Activated T-cell treated with anti-CD3 and anti-CD28 coated beads, Interleukin-2, amount 50 U/mL, for 4 hours (primary cell): ENCODE measurements at regions not wholly inside any gene's neighbourhood (a gene's known extent, or its start where the extent isn't known, plus 50 kb on each side); places are given as distances from the start of the nearest gene placed in this dataset.
"Not testable (repeated sequence)": the region's sequence is repeated elsewhere in the genome, so short reads cannot be mapped to it uniquely, and the experiment has no call there.

Source experiments
- ATAC-seq, 2 donors: fragments of 200-7000 bp; cut with Tn5 transposase; one replicate each; pipeline ENCODE4 v1.10.0; 2021
- DNase-seq: peaks from one replicate; pipeline ENCODE4 v3.0.0-alpha.2; 2020
- H3K27me3 Mint-ChIP-seq: one replicate; pipeline ENCODE4 v1.8.0; 2021; ENCODE audit warnings: low read depth, mixed read lengths
- H3K36me3 Mint-ChIP-seq: one replicate; pipeline ENCODE4 v1.8.0; 2022; ENCODE audit warnings: mixed read lengths; ENCODE audit not compliant: insufficient read depth
- H3K4me1 Mint-ChIP-seq: one replicate; pipeline ENCODE4 v1.8.0; 2021; ENCODE audit warnings: low read depth, mixed read lengths
- H3K4me3 Mint-ChIP-seq: one replicate; pipeline ENCODE4 v1.8.0; 2021; ENCODE audit warnings: mild to moderate bottlenecking, moderate library complexity, mixed read lengths
- H3K9me3 Mint-ChIP-seq: one replicate; pipeline ENCODE4 v1.8.0; 2021; ENCODE audit warnings: mixed read lengths

GRCh38 chr5:21484498-21484889 is 1368.7 kb downstream of the CDH12 start:
- ATAC-seq, H3K4me1 Mint-ChIP-seq, H3K4me3 Mint-ChIP-seq, H3K9me3 Mint-ChIP-seq, DNase-seq, H3K27me3 Mint-ChIP-seq: not testable (repeated sequence)
- peaks cover 18% of the 10 kb centered on the region for H3K36me3 Mint-ChIP-seq

GRCh38 chr5:21483790-21484497 is 1369.2 kb downstream of the CDH12 start:
- not testable (repeated sequence) for H3K4me3 Mint-ChIP-seq, H3K4me1 Mint-ChIP-seq, H3K9me3 Mint-ChIP-seq, ATAC-seq, DNase-seq, H3K27me3 Mint-ChIP-seq
- H3K36me3 Mint-ChIP-seq = peaks cover 21% of the 10 kb centered on the region

GRCh38 chr5:21482983-21483650 is 1370.0 kb downstream of the CDH12 start:
- ATAC-seq, H3K9me3 Mint-ChIP-seq, H3K4me3 Mint-ChIP-seq, H3K4me1 Mint-ChIP-seq, DNase-seq, H3K27me3 Mint-ChIP-seq: not testable (repeated sequence)
- peaks cover 23% of the 10 kb centered on the region for H3K36me3 Mint-ChIP-seq

GRCh38 chr5:21482522-21482921 is 1370.6 kb downstream of the CDH12 start:
- not testable (repeated sequence) for DNase-seq, H3K27me3 Mint-ChIP-seq, ATAC-seq, H3K4me3 Mint-ChIP-seq, H3K4me1 Mint-ChIP-seq, H3K9me3 Mint-ChIP-seq
- peaks cover 23% of the 10 kb centered on the region for H3K36me3 Mint-ChIP-seq

- H3K9me3 Mint-ChIP-seq, ATAC-seq, H3K4me3 Mint-ChIP-seq, H3K4me1 Mint-ChIP-seq, DNase-seq, H3K27me3 Mint-ChIP-seq: not testable (repeated sequence)
- peaks cover 23% of the 10 kb centered on the region for H3K36me3 Mint-ChIP-seq
These were observed 1371.5 kb downstream of the CDH12 start for GRCh38 chr5:21481320-21482270.

GRCh38 chr5:21480054-21480453 is 1373.1 kb downstream of the CDH12 start:
- H3K36me3 Mint-ChIP-seq = peaks cover 21% of the 10 kb centered on the region
- H3K4me1 Mint-ChIP-seq, H3K9me3 Mint-ChIP-seq, H3K4me3 Mint-ChIP-seq, DNase-seq, H3K27me3 Mint-ChIP-seq, ATAC-seq: not testable (repeated sequence)

- not testable (repeated sequence) for DNase-seq
These were observed 1379.2 kb downstream of the CDH12 start for GRCh38 chr5:21473981-21474380.

GRCh38 chr5:21473436-21473835 is 1379.7 kb downstream of the CDH12 start:
- not testable (repeated sequence) for H3K9me3 Mint-ChIP-seq, H3K4me1 Mint-ChIP-seq, H3K27me3 Mint-ChIP-seq, H3K4me3 Mint-ChIP-seq, ATAC-seq, H3K36me3 Mint-ChIP-seq, DNase-seq

More at GRCh38 chr5:21473981-21474380, 1379.2 kb downstream of the CDH12 start:
- peaks cover 12% of the 10 kb centered on the region for H3K36me3 Mint-ChIP-seq
- not testable (repeated sequence) for H3K27me3 Mint-ChIP-seq, H3K4me3 Mint-ChIP-seq, H3K9me3 Mint-ChIP-seq, H3K4me1 Mint-ChIP-seq
- peak in 1 of 2 donors; percentile 23 for ATAC-seq

GRCh38 chr5:21471691-21472090 is 1381.5 kb downstream of the CDH12 start:
- not testable (repeated sequence) for H3K9me3 Mint-ChIP-seq, DNase-seq, H3K4me1 Mint-ChIP-seq, H3K4me3 Mint-ChIP-seq, H3K27me3 Mint-ChIP-seq, ATAC-seq
- H3K36me3 Mint-ChIP-seq = peaks cover 11% of the 10 kb centered on the region

GRCh38 chr5:21469523-21470101 is 1383.5 kb downstream of the CDH12 start:
- not testable (repeated sequence) for DNase-seq, H3K4me1 Mint-ChIP-seq, ATAC-seq, H3K4me3 Mint-ChIP-seq, H3K9me3 Mint-ChIP-seq, H3K27me3 Mint-ChIP-seq
- peaks cover 16% of the 10 kb centered on the region for H3K36me3 Mint-ChIP-seq

GRCh38 chr5:21467544-21467943 is 1385.6 kb downstream of the CDH12 start:
- not testable (repeated sequence) for H3K27me3 Mint-ChIP-seq, H3K4me1 Mint-ChIP-seq, DNase-seq, H3K9me3 Mint-ChIP-seq, H3K4me3 Mint-ChIP-seq, ATAC-seq
- H3K36me3 Mint-ChIP-seq = peaks cover 12% of the 10 kb centered on the region

GRCh38 chr5:21459744-21460073 is 1393.4 kb downstream of the CDH12 start:
- H3K36me3 Mint-ChIP-seq, H3K27me3 Mint-ChIP-seq, H3K9me3 Mint-ChIP-seq, ATAC-seq, H3K4me1 Mint-ChIP-seq, DNase-seq: not testable (repeated sequence)
- H3K4me3 Mint-ChIP-seq = peak overlapping the region; percentile 92

- ATAC-seq (no peak), DNase-seq (no peak)
- Mint-ChIP-seq H3K36me3 (no peaks in the 10 kb centered on the region), H3K4me1 (no peaks in the 10 kb centered on the region), H3K27me3 (peaks cover 20% of the 10 kb centered on the region), H3K4me3 (no peak overlapping the region), H3K9me3 (no peaks in the 10 kb centered on the region)
These were observed 1400.7 kb downstream of the CDH12 start for GRCh38 chr5:21452449-21452848.

GRCh38 chr5:21432646-21433045 is 1420.5 kb downstream of the CDH12 start:
- ATAC-seq = no peak
- Mint-ChIP-seq H3K9me3 (no peaks in the 10 kb centered on the region), H3K27me3 (no peaks in the 10 kb centered on the region), H3K4me3 (no peak overlapping the region), H3K36me3 (no peaks in the 10 kb centered on the region), H3K4me1 (no peaks in the 10 kb centered on the region)
- no peak for DNase-seq
